ENCODE measurements at regions not wholly inside any gene's neighbourhood (a gene's known extent, or its start where the extent isn't known, plus 50 kb on each side); places are given as distances from the start of the nearest gene placed in this dataset.

DNA sequence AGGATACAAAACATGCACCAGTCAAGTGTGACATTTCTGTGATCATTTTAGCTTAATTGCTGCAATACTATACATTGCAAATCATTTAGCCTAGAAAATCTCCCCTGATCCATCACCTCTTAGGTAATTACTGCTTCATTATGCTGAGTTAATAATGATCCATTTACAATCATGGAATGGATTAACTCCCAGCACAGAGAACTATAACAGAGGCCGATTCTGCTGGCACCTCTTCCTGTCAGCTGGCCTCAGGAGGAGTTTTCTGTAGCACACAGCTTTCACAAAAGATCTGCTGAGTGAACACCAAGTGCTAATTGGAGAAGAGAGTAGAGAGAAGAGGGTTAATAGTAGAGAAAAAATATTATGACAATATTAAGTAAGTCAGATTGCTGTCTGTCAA is 591.8 kb upstream of the KIRREL3 start:
- TF ChIP-seq POLR2A (IDR thresholded peaks at IDR 0.05) (no peak), POLR2AphosphoS5 (IDR thresholded peaks at IDR 0.05) (no peak)
- TF ChIP-seq, protein P1, sequence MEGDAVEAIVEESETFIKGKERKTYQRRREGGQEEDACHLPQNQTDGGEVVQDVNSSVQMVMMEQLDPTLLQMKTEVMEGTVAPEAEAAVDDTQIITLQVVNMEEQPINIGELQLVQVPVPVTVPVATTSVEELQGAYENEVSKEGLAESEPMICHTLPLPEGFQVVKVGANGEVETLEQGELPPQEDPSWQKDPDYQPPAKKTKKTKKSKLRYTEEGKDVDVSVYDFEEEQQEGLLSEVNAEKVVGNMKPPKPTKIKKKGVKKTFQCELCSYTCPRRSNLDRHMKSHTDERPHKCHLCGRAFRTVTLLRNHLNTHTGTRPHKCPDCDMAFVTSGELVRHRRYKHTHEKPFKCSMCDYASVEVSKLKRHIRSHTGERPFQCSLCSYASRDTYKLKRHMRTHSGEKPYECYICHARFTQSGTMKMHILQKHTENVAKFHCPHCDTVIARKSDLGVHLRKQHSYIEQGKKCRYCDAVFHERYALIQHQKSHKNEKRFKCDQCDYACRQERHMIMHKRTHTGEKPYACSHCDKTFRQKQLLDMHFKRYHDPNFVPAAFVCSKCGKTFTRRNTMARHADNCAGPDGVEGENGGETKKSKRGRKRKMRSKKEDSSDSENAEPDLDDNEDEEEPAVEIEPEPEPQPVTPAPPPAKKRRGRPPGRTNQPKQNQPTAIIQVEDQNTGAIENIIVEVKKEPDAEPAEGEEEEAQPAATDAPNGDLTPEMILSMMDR (IDR thresholded peaks at IDR 0.05) = no peak

Data from prostate gland (tissue), 2 donors.